Skin of body (tissue), 1 donor: ENCODE measurements at regions not wholly inside any gene's neighbourhood (a gene's known extent, or its start where the extent isn't known, plus 50 kb on each side); places are given as distances from the start of the nearest gene placed in this dataset.
"Not testable (repeated sequence)": the region's sequence is repeated elsewhere in the genome, so short reads cannot be mapped to it uniquely, and the experiment has no call there.

Source experiments
- DNase-seq: peaks from one replicate; lab custom pipeline; 2025; lab: John Stamatoyannopoulos, UW

- DNase-seq, result not testable (repeated sequence)
Measured at GRCh38 chr10:22467393-22467792, 122.1 kb downstream of the SPAG6 start.

DNA sequence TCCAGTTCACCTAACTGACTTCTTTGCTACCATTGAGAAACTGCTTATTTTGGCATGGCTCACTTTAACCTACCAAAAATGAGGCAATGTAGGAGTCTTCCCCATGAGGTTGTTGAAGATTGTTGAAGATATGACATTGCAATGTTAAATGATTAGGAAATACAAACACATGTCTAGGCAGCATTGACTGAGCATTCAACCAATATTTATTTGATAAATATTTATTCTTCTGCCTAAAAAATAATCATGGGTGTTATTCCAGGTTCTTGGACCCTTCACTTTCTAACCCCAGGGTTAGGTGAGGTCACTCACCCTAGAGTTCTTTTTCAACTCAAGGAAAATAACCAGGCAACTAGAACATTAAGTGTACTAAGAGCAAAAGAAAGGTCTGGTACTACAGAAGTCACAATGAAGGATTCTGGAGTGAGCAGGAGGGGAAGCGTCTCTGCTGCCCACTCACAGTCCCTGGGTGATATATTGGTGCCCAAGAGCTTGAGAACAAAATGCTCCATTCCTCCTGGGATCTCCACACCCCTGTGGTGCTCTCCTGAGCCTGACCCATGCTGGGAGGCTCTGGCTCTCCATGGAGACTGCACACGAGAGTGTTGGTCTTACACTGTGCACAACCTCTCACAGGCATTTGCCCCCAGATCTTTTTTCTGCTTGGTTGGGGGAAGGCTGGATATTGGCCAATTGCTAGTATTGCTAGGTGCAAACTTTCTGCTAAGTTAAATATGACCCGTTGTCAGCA, 123.4 kb downstream of the SPAG6 start:
- no peak for DNase-seq

DNA sequence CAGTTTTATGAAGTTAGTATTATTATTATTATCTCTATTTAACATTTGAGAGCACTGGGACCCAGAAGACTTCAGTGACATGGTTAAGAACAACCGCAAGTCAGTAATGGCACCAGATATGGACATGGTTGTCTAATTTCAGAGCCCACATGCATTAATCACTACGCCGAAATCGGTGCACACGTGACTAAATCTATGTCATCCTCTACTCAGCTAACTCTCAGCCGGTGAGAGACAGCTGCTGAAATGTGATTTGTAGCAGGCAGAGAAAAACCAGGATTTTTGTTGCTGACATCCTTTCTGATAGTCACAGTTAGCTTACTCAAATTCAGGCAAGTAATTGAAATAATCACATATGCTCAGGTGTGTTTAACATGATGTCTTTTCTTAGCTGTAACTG, 127.7 kb downstream of the SPAG6 start:
- no peak for DNase-seq

DNA sequence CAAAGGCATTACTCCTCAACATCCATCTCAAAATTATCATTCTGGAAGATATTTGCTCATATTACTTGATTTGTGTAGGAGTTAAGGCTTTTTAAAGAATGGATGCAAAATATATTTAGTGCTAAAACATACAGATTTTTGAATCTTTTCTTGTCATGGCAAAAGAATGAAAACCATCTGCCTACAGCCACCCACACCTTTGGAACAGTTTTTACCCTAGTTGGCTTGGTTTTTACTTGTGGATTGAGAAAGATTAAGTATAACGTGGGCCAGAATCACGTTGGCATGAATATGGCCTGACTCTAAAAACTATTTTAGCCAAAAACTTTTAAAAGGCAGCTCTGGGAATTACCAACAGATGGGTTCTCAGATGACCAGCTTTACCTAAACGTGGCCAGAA, 128.2 kb downstream of the SPAG6 start:
- DNase-seq, result no peak

GRCh38 chr10:22475651-22476600, 130.6 kb downstream of the SPAG6 start:
- DNase-seq, result no peak

- no peak for DNase-seq
Measured at GRCh38 chr10:22476601-22477321, 131.5 kb downstream of the SPAG6 start.

GRCh38 chr10:22477334-22478287, 132.3 kb downstream of the SPAG6 start:
- no peak for DNase-seq

DNA sequence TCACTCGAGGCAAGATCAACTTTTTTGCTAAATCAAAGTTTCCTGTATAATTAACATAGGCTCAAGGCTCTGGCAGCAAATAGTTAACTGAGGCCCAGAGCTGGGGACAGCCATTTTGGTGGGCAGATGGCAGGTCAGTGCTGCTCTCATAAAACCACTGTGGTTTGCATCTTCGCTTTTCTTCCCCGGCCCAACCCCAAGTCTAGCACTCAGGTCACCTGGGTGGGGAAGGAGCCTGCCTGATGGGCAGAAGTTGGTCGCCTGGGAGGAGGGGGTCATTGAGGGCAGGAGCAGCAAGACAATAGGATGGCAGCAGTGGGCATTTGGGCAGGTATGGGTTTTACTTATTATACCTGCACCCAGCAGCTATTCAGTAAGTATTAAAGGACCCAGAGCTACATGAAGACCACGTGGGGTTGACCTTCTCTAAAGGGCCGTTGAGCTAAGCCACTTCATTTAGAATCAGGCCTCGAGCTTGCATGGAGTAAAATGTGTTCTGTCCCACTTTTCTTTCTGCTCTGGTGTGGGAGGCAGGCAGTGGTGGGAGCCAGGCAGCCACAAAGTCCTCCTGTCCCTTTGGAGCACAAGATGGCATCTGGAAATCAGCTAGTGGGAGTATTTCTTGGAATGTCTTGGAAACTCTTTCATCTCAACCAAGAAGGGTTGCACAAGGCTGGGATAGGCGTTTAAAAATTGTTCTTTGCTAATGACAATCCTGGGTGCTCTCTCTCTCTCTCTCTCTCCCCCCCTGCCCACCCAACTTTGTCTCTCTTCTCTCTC, 133.4 kb downstream of the SPAG6 start:
- no peak for DNase-seq

- DNase-seq, result peak; percentile 38
Measured at GRCh38 chr10:22479419-22479818, 134.1 kb downstream of the SPAG6 start.

- DNase-seq, result no peak
Measured at GRCh38 chr10:22481106-22481505, 135.8 kb downstream of the SPAG6 start.

DNA sequence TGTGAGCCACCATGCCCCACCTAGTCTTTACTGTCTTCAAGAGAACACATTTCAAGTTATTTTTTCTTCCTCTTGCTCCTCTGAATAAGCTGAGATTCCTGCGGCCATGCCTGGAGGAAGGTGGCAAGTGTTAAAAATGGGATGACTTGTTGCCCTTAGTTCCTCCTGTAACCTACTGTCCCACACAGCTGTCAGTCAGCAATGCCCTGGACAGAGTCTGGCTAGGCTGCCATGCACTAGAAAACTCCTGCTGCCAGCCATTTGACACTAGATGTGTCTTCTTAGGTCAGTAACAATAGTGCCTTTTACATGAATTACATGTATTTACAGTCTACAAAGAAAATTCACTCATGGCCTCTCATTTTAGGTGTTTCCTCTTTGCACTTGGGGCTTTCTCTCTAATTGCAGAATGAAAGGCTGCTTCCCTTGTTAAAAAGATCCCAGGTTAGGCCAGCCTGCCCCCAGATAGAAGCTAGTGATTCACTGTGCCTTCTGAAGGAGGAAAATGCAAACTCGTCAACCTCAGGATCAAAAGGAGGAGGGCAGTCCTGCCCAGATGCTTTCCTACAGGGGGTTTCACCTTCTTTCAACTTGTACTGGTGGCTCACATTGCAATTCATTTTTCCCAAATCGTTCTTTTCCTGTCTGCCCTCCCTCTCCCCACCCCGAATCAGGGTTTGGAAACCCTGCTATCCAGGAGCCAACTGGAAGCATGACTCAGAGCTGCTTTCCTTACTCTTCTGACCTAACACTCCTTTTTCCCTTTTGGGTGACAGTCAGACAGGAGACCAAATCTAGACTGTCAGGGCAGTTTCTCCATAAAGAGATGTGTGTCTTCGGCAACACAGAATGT, 136.6 kb downstream of the SPAG6 start:
- DNase-seq, result no peak

GRCh38 chr10:22483132-22483531, 137.8 kb downstream of the SPAG6 start:
- no peak for DNase-seq
